Liver (tissue), 7 donors: ENCODE measurements at regions not wholly inside any gene's neighbourhood (a gene's known extent, or its start where the extent isn't known, plus 50 kb on each side); places are given as distances from the start of the nearest gene placed in this dataset.

Source experiments
- DNase-seq: peaks from one replicate; pipeline ENCODE4 v3.0.0-alpha.2; 2017; ENCODE audit warnings: low spot score
- H3K27ac ChIP-seq, 2 donors: one replicate each; pipeline ENCODE4 v1.7.0; 2013; ENCODE audit warnings: inconsistent platforms in 2 of 2, low read length in 2 of 2, control low read depth in 1 of 2, low read depth in 1 of 2, mild to moderate bottlenecking in 1 of 2
- H3K27me3 ChIP-seq, 4 donors: one replicate each; pipeline versions ENCODE4 v1.6.1 to v1.7.0; 2013; ENCODE audit warnings: low read length in 3 of 4, inconsistent platforms in 1 of 4, mild to moderate bottlenecking in 1 of 4, moderate library complexity in 1 of 4; ENCODE audit not compliant: control insufficient read depth in 4 of 4, insufficient read depth in 4 of 4
- H3K36me3 ChIP-seq, 4 donors: one replicate each; pipeline versions ENCODE4 v1.6.1 to v1.7.0; 2013; ENCODE audit warnings: low read length in 3 of 4, mild to moderate bottlenecking in 3 of 4, low read depth in 1 of 4, moderate library complexity in 1 of 4; ENCODE audit not compliant: control insufficient read depth in 4 of 4, insufficient read depth in 3 of 4
- H3K4me1 ChIP-seq, 4 donors: one replicate each; pipeline versions ENCODE4 v1.6.1 to v1.7.0; 2013; ENCODE audit warnings: low read length in 3 of 4, mild to moderate bottlenecking in 3 of 4, moderate library complexity in 1 of 4; ENCODE audit not compliant: control insufficient read depth in 4 of 4, insufficient read depth in 4 of 4
- H3K4me3 ChIP-seq, 3 donors: one replicate each; pipeline versions ENCODE4 v1.6.1 to v1.7.0; 2013; ENCODE audit warnings: low read length in 3 of 3, control low read depth in 1 of 3, low read depth in 1 of 3, mild to moderate bottlenecking in 1 of 3
- H3K9ac ChIP-seq, 2 donors: one replicate each; pipeline ENCODE4 v1.7.0; 2013; ENCODE audit warnings: low read length in 2 of 2, mild to moderate bottlenecking in 2 of 2, moderate library complexity in 2 of 2, control low read depth in 1 of 2, low read depth in 1 of 2
- H3K9me3 ChIP-seq, 4 donors: one replicate each; pipeline versions ENCODE4 v1.6.1 to v1.7.0; 2013; ENCODE audit warnings: low read length in 3 of 4; ENCODE audit not compliant: control insufficient read depth in 4 of 4
- FOXA1 ChIP-seq: IDR thresholded peaks from 2 replicates; pipeline ENCODE4 v1.6.1; 2016; ENCODE audit warnings: antibody characterized with exemption
- FOXA2 ChIP-seq: IDR thresholded peaks from 2 replicates; pipeline ENCODE4 v1.6.1; 2016; ENCODE audit warnings: antibody characterized with exemption
- GABPA ChIP-seq, 2 donors: IDR thresholded peaks in 1 of 2; conservative IDR thresholded peaks in 1 of 2; 2 replicates each; pipeline ENCODE4 v1.6.1; 2016; ENCODE audit warnings: antibody characterized with exemption in 2 of 2, mild to moderate bottlenecking in 1 of 2, moderate library complexity in 1 of 2
- HNF4A ChIP-seq, 2 donors: conservative IDR thresholded peaks; 2 replicates each; pipeline ENCODE4 v1.6.1; 2016; ENCODE audit warnings: antibody characterized with exemption in 2 of 2, mild to moderate bottlenecking in 2 of 2
- HNF4G ChIP-seq: IDR thresholded peaks from 2 replicates; pipeline ENCODE4 v1.6.1; 2016; ENCODE audit warnings: antibody characterized with exemption
- JUND ChIP-seq, 2 donors: IDR thresholded peaks; 2 replicates each; pipeline ENCODE4 v1.6.1; 2016; ENCODE audit warnings: antibody characterized with exemption in 2 of 2
- RAD21 ChIP-seq, 2 donors: IDR thresholded peaks; 2 replicates each; pipeline ENCODE4 v1.6.1; 2016; ENCODE audit warnings: antibody characterized with exemption in 2 of 2, mild to moderate bottlenecking in 2 of 2
- REST ChIP-seq: IDR thresholded peaks from 2 replicates; pipeline ENCODE4 v1.6.1; 2016; ENCODE audit warnings: antibody characterized with exemption, mild to moderate bottlenecking
- RXRA ChIP-seq, 2 donors: IDR thresholded peaks; 2 replicates each; pipeline ENCODE4 v1.6.1; 2017 to 2018; ENCODE audit warnings: antibody characterized with exemption in 2 of 2, mild to moderate bottlenecking in 1 of 2
- SP1 ChIP-seq: IDR thresholded peaks from 2 replicates; pipeline ENCODE4 v1.6.1; 2018; ENCODE audit warnings: antibody characterized with exemption, mild to moderate bottlenecking
- TAF1 ChIP-seq: conservative IDR thresholded peaks from 2 replicates; pipeline ENCODE4 v1.6.1; 2016; ENCODE audit warnings: antibody characterized with exemption, mild to moderate bottlenecking
- WGBS: extraction: QIAGEN DNeasy Blood & Tissue Kit; methylation state at CpG from one replicate; pipeline ENCODE4 v1.1.7; 2013; 5-methylcytosine and 5-hydroxymethylcytosine counted together
- TF ChIP-seq, protein P1 (sequence below): IDR thresholded peaks from 2 replicates; pipeline ENCODE4 v1.6.1; 2016; ENCODE audit warnings: antibody characterized with exemption
- TF ChIP-seq, protein P2 (sequence below): IDR thresholded peaks from 2 replicates; pipeline ENCODE4 v1.6.1; 2016; ENCODE audit warnings: antibody characterized with exemption
- donor health status: healthy.
- donor health status: healthy.
- donor health status: healthy.
- donor health status: healthy.

GRCh38 chr18:56368066-56368465, 270.3 kb downstream of the TXNL1 start:
- Histone ChIP-seq H3K9ac (no peak overlapping the region), H3K27ac (no peak overlapping the region), H3K4me3 (no peak overlapping the region), H3K27me3 (no peaks in the 10 kb centered on the region), H3K36me3 (no peaks in the 10 kb centered on the region), H3K4me1 (no peaks in the 10 kb centered on the region), H3K9me3 (no peaks in the 10 kb centered on the region)
- 97% methylated on average over 5 of the region's 5 CpGs for WGBS
- TF ChIP-seq RXRA (IDR thresholded peaks at IDR 0.05) (no peak), HNF4G (no peak), FOXA1 (no peak), TAF1 (no peak), SP1 (no peak), REST (no peak), RAD21 (IDR thresholded peaks at IDR 0.05) (no peak), JUND (IDR thresholded peaks at IDR 0.05) (no peak)
- TF ChIP-seq, protein P1, sequence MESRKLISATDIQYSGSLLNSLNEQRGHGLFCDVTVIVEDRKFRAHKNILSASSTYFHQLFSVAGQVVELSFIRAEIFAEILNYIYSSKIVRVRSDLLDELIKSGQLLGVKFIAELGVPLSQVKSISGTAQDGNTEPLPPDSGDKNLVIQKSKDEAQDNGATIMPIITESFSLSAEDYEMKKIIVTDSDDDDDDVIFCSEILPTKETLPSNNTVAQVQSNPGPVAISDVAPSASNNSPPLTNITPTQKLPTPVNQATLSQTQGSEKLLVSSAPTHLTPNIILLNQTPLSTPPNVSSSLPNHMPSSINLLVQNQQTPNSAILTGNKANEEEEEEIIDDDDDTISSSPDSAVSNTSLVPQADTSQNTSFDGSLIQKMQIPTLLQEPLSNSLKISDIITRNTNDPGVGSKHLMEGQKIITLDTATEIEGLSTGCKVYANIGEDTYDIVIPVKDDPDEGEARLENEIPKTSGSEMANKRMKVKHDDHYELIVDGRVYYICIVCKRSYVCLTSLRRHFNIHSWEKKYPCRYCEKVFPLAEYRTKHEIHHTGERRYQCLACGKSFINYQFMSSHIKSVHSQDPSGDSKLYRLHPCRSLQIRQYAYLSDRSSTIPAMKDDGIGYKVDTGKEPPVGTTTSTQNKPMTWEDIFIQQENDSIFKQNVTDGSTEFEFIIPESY = no peak
- TF ChIP-seq, protein P2, sequence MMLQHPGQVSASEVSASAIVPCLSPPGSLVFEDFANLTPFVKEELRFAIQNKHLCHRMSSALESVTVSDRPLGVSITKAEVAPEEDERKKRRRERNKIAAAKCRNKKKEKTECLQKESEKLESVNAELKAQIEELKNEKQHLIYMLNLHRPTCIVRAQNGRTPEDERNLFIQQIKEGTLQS = no peak
- no peak for DNase-seq

DNA sequence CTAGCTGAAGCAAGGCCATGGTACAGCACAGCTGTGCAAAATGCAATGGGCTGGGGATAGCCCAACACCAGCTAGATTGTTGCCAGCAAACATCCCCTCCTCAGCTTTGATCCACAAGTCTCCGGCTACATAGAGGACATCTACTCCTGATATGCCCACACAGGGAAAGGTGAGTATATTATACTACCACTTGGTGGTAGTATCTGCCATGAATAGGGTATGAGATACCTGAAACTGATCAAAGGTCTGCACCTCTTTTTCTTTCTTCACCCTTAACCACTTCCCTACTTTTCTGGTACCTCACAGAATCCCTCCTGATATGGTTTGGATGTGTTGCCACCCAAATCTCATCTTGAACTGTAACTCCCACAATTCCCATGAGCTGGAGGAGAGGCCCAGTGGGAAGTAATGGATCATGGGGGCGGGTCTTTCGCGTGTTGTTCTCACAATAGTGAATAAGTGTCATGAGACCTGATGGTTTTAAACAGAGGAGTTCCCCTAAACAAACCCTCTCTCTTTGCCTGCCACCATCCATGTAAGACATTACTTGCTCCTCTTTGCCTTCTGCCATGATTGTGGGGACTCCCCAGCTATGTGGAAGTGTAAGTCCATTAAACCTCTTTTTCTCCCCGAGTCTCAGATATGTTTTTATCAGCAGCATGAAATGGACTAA, 279.6 kb downstream of the TXNL1 start:
- peaks cover 0 to 5% (median 3%) of the 10 kb centered on the region in 4 donors for H3K9me3 ChIP-seq
- TF ChIP-seq GABPA (IDR thresholded peaks at IDR 0.05 in 1 of 2, conservative IDR thresholded peaks at IDR 0.05 in 1 of 2) = no peak
- TF ChIP-seq RAD21 (IDR thresholded peaks at IDR 0.05) = peak; percentile 59 to 70
- DNase-seq = no peak
- H3K27me3 ChIP-seq = no peaks in the 10 kb centered on the region
- no peak overlapping the region for H3K27ac ChIP-seq
- H3K4me3 ChIP-seq = no peak overlapping the region
- H3K9ac ChIP-seq = no peak overlapping the region
- WGBS = 86% methylated on average over 5 of the region's 5 CpGs
- no peaks in the 10 kb centered on the region for H3K36me3 ChIP-seq
- H3K4me1 ChIP-seq = no peaks in the 10 kb centered on the region

DNA sequence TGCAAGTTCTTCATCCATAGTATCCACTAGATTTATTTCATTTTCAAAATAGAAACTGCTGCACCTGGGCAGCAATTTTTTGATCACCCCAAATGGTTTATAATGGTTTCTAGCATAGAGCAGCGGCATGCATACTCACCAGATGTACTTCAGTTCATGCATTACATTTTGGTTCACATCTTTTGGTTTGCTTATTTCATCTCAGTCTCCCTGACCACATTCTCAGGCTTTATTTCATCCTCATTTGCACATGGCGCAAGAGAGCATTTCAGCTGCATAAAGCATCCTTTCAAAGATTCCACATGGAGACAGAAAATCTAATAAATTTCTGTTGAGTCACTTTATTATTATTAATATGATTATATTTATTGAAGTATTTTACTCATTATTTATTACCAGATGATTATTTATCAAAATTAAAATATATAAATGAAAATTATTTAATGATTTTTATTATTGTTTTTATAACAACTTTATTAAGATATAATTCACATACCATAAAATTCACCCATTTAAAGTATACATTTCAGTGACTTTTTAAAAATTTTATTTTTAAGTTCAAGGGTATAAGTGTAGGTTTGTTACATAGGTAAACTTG, 284.6 kb downstream of the TXNL1 start:
- H3K27ac ChIP-seq = no peak overlapping the region
- H3K36me3 ChIP-seq = no peaks in the 10 kb centered on the region
- H3K4me3 ChIP-seq = no peak overlapping the region
- no peaks in the 10 kb centered on the region for H3K27me3 ChIP-seq
- no peak for DNase-seq
- H3K9ac ChIP-seq = no peak overlapping the region
- 95% methylated on average over 2 of the region's 2 CpGs for WGBS
- TF ChIP-seq TAF1 (no peak), FOXA2 (no peak), HNF4A (conservative IDR thresholded peaks at IDR 0.05) (no peak), RXRA (IDR thresholded peaks at IDR 0.05) (no peak)
- no peaks in the 10 kb centered on the region for H3K4me1 ChIP-seq
- peaks cover 0 to 3% (median 0%) of the 10 kb centered on the region in 4 donors for H3K9me3 ChIP-seq
